ENCODE measurements at regions not wholly inside any gene's neighbourhood (a gene's known extent, or its start where the extent isn't known, plus 50 kb on each side); places are given as distances from the start of the nearest gene placed in this dataset.

DNA sequence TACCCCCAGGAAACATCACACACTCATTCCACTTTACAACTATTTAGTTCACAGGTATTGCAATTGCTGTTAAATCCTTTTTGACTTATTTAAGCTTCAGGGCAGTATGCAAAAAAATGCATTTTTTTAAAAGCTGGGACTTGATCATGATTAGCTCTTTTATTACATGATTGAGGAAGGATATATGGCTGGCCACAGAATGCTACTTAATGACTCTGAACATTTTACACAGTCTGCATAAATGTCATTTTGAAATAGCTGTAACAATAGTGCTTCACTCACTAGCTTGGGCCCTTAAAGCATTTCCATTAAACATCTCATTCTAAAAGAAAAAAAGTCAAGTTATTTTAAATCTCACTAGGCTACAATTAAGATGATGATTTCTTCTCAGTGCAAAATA is 429.7 kb downstream of the FRK start:
- TF ChIP-seq, protein P1, sequence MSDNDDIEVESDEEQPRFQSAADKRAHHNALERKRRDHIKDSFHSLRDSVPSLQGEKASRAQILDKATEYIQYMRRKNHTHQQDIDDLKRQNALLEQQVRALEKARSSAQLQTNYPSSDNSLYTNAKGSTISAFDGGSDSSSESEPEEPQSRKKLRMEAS (IDR thresholded peaks at IDR 0.05; ENCODE audit: insufficient read depth, insufficient read length), result no peak
- TF ChIP-seq POLR2A (IDR thresholded peaks at IDR 0.05; ENCODE audit: low read depth, low read length), result no peak
- TF ChIP-seq, protein P2, sequence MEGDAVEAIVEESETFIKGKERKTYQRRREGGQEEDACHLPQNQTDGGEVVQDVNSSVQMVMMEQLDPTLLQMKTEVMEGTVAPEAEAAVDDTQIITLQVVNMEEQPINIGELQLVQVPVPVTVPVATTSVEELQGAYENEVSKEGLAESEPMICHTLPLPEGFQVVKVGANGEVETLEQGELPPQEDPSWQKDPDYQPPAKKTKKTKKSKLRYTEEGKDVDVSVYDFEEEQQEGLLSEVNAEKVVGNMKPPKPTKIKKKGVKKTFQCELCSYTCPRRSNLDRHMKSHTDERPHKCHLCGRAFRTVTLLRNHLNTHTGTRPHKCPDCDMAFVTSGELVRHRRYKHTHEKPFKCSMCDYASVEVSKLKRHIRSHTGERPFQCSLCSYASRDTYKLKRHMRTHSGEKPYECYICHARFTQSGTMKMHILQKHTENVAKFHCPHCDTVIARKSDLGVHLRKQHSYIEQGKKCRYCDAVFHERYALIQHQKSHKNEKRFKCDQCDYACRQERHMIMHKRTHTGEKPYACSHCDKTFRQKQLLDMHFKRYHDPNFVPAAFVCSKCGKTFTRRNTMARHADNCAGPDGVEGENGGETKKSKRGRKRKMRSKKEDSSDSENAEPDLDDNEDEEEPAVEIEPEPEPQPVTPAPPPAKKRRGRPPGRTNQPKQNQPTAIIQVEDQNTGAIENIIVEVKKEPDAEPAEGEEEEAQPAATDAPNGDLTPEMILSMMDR (IDR thresholded peaks at IDR 0.05; ENCODE audit: extremely low read depth in 1 of 2, insufficient read depth in 1 of 2, low read depth in 1 of 2, low read length in 2 of 2), result no peak
- TF ChIP-seq EZH2 (IDR thresholded peaks at IDR 0.05; ENCODE audit: borderline replicate concordance, low read depth, low read length, severe bottlenecking), result no peak
